ENCODE measurements at regions not wholly inside any gene's neighbourhood (a gene's known extent, or its start where the extent isn't known, plus 50 kb on each side); places are given as distances from the start of the nearest gene placed in this dataset.
"Not testable (repeated sequence)": the region's sequence is repeated elsewhere in the genome, so short reads cannot be mapped to it uniquely, and the experiment has no call there.

DNA sequence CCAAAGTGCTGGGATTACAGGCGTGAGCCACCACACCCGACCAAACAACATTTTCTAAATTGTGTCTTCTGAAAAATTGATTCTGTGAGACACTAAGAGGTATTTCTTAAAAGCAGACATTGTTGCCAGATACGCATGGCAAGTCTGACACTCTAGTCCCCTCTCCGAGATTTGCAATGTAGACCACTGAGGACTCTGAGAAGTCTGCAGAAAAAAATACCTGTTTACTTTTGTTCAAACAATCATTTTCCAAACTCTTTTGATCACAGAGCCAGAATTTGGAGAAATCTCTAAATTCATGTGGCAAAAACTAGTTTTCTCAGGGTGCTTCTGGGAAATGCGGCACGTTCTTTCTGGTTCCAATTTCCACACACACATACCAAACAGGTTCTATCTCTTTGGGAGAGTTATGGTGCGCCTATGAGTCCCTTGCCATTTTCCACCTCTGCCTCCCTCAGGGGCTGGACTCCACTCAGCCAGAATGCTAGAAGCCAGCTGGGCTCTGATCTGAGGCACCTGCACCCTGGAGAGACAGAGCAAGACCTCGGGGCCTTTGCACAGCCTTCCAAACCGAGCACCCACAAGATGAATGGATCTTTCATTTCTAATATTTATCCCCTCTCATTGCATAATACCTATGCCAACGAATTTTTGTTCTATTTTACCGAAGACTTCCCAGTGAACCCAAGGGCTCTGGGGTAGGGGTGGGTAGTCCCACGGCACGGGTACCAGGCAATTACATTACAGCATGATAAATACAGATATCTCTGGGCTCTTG is 152.7 kb downstream of the MYCN start:
- no peak overlapping the region for H3K27ac ChIP-seq
- TF ChIP-seq ZFX (IDR thresholded peaks at IDR 0.05; ENCODE audit: borderline replicate concordance) = no peak
- TF ChIP-seq, protein P1, sequence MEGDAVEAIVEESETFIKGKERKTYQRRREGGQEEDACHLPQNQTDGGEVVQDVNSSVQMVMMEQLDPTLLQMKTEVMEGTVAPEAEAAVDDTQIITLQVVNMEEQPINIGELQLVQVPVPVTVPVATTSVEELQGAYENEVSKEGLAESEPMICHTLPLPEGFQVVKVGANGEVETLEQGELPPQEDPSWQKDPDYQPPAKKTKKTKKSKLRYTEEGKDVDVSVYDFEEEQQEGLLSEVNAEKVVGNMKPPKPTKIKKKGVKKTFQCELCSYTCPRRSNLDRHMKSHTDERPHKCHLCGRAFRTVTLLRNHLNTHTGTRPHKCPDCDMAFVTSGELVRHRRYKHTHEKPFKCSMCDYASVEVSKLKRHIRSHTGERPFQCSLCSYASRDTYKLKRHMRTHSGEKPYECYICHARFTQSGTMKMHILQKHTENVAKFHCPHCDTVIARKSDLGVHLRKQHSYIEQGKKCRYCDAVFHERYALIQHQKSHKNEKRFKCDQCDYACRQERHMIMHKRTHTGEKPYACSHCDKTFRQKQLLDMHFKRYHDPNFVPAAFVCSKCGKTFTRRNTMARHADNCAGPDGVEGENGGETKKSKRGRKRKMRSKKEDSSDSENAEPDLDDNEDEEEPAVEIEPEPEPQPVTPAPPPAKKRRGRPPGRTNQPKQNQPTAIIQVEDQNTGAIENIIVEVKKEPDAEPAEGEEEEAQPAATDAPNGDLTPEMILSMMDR (IDR thresholded peaks at IDR 0.05) = no peak

- TF ChIP-seq ZFX (IDR thresholded peaks at IDR 0.05; ENCODE audit: borderline replicate concordance) = no peak
- TF ChIP-seq, protein P1 (IDR thresholded peaks at IDR 0.05) = no peak
- no peak overlapping the region for H3K27ac ChIP-seq
Observed at GRCh38 chr2:16091576-16092282, 151.4 kb downstream of the MYCN start.

DNA sequence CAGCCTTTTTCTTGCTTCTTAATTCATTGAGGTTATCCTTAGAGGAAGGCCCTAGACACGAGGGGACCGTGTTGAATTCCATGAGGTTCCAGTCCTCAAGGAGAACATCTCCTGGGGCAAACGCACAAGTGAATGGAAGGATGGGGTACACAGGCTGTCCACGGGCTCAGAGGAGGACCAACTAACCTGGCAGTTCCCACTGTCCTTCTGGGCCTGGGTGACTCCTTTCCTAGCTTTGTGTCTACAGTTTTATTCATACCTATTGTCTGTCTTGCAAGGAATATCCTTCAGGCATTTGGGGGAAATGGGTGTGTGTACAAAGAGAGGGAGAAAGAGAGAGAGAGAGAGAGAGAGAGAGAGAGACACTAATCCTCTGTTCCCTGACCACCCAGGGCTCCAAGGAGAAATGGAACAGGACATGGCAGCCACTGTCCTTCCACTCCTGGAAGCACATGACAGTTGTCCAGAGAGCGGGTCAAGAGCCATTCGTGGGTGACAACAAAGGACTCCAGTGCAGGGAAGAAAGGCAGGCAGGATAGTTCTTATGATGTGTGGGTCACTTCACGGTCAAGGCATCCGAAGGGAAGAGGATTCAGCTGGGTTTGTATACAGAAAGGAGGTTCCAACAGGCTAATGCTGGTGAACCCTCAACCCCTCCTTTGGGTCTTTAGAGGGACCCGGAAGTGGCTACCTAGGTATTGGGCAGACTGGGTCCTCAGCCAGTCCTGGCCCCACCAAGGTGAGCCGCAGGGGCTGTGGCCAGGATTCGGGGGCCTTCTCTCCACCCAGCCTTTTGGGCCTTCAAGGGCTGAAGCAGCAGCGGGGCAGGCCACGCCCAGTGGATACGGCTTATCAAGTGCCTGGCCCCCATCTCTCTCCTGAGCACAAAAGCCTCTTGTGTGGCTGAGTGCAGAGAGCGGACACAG is 150.6 kb downstream of the MYCN start:
- TF ChIP-seq ZFX (IDR thresholded peaks at IDR 0.05; ENCODE audit: borderline replicate concordance) = no peak
- TF ChIP-seq, protein P1 (IDR thresholded peaks at IDR 0.05) = no peak

GRCh38 chr2:16089491-16089890 is 149.1 kb downstream of the MYCN start:
- not testable (repeated sequence) for H3K27ac ChIP-seq

More for the DNA sequence above, 150.6 kb downstream of the MYCN start:
- no peak overlapping the region for H3K27ac ChIP-seq

GRCh38 chr2:16088802-16089112 is 148.4 kb downstream of the MYCN start:
- no peak for TF ChIP-seq ZFX (IDR thresholded peaks at IDR 0.05; ENCODE audit: borderline replicate concordance)
- TF ChIP-seq, protein P1 (IDR thresholded peaks at IDR 0.05) = no peak
- no peak overlapping the region for H3K27ac ChIP-seq

- H3K27ac ChIP-seq = no peak overlapping the region
- TF ChIP-seq, protein P1 (IDR thresholded peaks at IDR 0.05) = no peak
- TF ChIP-seq ZFX (IDR thresholded peaks at IDR 0.05; ENCODE audit: borderline replicate concordance) = no peak
Observed at GRCh38 chr2:16088035-16088801, 147.9 kb downstream of the MYCN start.

- H3K27ac ChIP-seq = not testable (repeated sequence)
Observed at GRCh38 chr2:16086136-16086535, 145.8 kb downstream of the MYCN start.

Data from 22Rv1 (cell line).